ENCODE measurements at regions not wholly inside any gene's neighbourhood (a gene's known extent, or its start where the extent isn't known, plus 50 kb on each side); places are given as distances from the start of the nearest gene placed in this dataset.
"Not testable (repeated sequence)": the region's sequence is repeated elsewhere in the genome, so short reads cannot be mapped to it uniquely, and the experiment has no call there.

DNA sequence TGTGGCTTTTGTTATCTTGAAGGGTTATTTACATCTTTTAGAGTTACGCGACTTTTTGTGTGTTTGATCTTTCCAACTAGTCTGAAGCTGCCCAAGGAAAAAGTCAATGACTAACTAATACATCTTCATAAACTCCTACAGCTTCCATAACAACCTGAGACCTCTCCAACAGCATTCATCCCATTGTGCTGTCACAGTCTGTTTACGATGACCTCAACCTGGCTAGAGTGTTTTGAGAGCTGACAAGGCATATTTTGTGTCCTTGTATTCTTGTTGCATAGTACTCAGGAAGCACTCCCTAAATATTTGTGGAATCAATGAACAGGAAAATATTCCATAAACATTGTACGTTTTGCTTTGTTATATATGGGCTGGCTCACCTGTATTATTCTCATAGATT lies 140.2 kb upstream of the NBPF9 start:
- not testable (repeated sequence) for H3K27me3 ChIP-seq; H3K36me3 ChIP-seq; H3K4me1 ChIP-seq (ENCODE audit: control insufficient read depth in 1 of 2, insufficient read depth in 1 of 2, low read depth in 1 of 2, low read length in 1 of 2); H3K9me3 ChIP-seq; H3K4me3 ChIP-seq (ENCODE audit: low read depth in 1 of 2, low read length in 1 of 2); H3K27ac ChIP-seq

DNA sequence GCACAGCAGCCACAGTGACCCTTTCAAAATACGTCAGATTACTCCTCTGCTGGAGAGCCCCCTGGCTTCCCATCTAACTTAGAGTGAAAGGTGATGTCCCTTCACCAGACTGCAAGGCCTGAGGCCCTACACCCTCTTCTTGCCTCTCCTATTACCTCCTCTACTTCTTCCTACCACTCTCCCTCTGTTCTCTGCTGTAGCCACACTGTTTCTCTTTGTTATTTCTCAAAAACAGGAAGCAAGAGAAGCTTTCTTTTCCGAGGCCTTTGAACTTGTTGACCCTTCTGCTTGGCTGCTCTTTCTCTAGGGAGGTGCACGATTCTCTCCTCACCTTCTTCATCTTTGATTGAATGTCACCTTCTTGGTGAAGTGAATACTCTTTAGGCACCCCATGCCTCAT lies 141.3 kb upstream of the NBPF9 start:
- H3K27me3 ChIP-seq; H3K4me3 ChIP-seq (ENCODE audit: low read depth in 1 of 2, low read length in 1 of 2); H3K4me1 ChIP-seq (ENCODE audit: control insufficient read depth in 1 of 2, insufficient read depth in 1 of 2, low read depth in 1 of 2, low read length in 1 of 2); H3K36me3 ChIP-seq; H3K27ac ChIP-seq; H3K9me3 ChIP-seq: not testable (repeated sequence)

- H3K4me3 ChIP-seq (ENCODE audit: low read depth in 1 of 2, low read length in 1 of 2); H3K4me1 ChIP-seq (ENCODE audit: control insufficient read depth in 1 of 2, insufficient read depth in 1 of 2, low read depth in 1 of 2, low read length in 1 of 2); H3K27ac ChIP-seq; H3K36me3 ChIP-seq; H3K9me3 ChIP-seq; H3K27me3 ChIP-seq: not testable (repeated sequence)
These were observed 142.9 kb upstream of the NBPF9 start for GRCh38 chr1:149246212-149246611.

DNA sequence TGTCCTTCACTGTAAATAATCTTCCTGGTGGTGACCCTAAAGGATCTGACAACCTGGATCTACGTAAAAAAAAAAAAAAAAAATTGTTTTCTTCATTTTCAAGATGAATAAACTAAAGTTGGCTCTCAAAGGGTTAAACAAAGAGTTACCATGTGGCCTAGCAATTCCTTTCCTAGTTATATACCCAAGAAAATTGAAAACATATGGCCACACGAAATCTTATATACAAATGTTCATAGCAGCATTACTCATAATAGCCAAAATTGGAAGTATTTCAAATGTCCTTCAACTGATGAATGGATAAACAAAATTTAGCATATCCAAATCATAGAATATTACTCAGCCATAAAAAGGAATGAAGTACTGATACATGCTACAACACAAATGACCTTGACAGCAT lies 145.3 kb upstream of the NBPF9 start:
- H3K27ac ChIP-seq; H3K9me3 ChIP-seq; H3K4me1 ChIP-seq (ENCODE audit: control insufficient read depth in 1 of 2, insufficient read depth in 1 of 2, low read depth in 1 of 2, low read length in 1 of 2); H3K36me3 ChIP-seq; H3K4me3 ChIP-seq (ENCODE audit: low read depth in 1 of 2, low read length in 1 of 2); H3K27me3 ChIP-seq: not testable (repeated sequence)

DNA sequence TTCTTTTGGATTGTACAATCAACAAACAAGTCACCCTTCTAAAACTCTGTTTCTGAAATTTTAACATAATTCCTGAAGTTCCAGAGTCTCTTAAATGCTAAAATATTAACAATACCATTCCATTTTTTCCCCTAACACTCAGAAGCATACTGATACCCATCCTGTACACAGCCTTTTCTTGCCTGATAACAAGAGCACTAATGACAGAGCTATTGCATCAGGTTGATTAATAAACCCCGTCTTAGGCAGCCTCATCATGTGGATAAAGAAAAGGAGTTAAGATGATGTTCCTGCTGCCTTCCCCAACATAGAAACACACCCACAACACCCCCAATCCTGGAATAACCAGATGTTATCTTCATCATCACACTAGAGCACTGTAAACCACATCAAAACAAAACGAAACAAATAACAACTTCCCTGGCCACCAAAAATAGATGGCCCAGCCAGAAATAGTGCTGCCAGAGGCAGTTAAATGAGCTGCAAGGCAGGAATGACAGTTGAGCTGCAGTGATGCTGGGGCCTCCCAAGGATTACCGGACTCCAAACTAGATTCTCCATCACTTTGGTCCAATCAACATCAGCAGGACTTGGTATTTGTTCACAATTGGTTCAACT lies 146.6 kb upstream of the NBPF9 start:
- H3K4me1 ChIP-seq (ENCODE audit: control insufficient read depth in 1 of 2, insufficient read depth in 1 of 2, low read depth in 1 of 2, low read length in 1 of 2); H3K4me3 ChIP-seq (ENCODE audit: low read depth in 1 of 2, low read length in 1 of 2); H3K36me3 ChIP-seq: not testable (repeated sequence)

DNA sequence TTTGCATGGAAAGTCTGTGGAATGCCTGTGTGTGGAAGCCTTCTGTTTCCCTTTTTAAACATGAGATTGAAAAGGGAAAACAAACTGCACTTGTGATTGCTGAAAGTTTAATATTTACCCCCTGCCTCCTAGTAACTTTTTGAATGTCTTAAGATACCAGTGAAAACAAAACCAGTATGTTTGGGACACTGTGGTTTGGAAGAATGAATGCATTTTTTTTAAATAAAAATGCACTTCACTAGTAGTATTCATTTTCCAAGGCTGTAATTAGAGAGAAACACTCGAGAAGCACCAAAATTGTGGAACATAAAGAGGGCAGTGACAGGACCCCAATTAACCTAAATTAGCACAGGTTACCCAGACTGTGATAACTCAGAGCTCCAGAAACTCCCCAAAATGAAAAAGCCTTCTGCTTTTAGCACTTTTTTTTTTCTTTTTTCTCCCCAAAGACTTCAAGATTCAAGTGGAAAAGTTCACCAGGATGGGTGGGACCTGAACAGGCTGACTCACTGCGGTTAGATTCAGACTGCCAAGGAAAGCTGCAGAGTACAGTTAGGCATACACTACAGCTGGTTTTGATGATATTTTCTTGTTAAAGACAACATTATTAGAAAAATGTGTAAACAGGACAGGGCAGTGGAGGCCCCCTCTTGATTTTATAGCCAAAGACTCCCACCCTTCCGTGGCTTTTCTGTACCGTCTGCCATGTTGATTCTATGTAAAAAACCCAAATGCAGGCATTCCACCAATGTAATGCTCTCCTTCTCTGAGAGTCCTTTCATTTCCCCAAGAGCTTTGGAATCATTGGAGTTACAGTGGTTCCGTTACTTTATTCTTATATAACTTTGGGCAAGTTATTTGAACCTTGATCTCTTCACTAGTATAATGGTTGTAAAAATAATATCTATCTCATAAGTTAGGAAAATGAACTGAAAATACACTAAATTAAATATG lies 151.8 kb upstream of the NBPF9 start:
- H3K4me1 ChIP-seq (ENCODE audit: control insufficient read depth in 1 of 2, insufficient read depth in 1 of 2, low read depth in 1 of 2, low read length in 1 of 2); H3K27me3 ChIP-seq; H3K4me3 ChIP-seq (ENCODE audit: low read depth in 1 of 2, low read length in 1 of 2); H3K27ac ChIP-seq; H3K36me3 ChIP-seq; H3K9me3 ChIP-seq: not testable (repeated sequence)

More for the DNA sequence above, 146.6 kb upstream of the NBPF9 start:
- H3K9me3 ChIP-seq, H3K27me3 ChIP-seq, H3K27ac ChIP-seq: not testable (repeated sequence)

DNA sequence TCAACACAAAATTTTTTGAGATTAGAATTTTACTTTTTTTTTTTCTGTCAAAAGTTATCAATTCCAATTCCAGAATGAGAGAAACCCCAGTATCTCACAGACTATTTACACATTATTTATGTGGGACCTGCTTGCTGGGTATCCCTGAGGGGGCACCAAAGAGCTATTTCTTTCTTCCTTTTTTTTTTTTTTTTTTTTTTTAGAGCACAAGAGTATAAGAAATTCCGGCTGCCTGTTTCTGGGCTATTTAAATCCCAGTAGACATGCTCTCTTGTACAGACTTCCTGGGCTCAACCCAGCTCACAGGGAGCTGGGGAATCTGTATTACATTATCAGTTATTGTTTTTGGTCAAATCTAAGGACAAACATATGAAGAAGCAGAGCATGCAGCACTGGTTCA lies 156.9 kb upstream of the NBPF9 start:
- not testable (repeated sequence) for H3K9me3 ChIP-seq; H3K4me3 ChIP-seq (ENCODE audit: low read depth in 1 of 2, low read length in 1 of 2); H3K27me3 ChIP-seq; H3K4me1 ChIP-seq (ENCODE audit: control insufficient read depth in 1 of 2, insufficient read depth in 1 of 2, low read depth in 1 of 2, low read length in 1 of 2); H3K27ac ChIP-seq; H3K36me3 ChIP-seq

DNA sequence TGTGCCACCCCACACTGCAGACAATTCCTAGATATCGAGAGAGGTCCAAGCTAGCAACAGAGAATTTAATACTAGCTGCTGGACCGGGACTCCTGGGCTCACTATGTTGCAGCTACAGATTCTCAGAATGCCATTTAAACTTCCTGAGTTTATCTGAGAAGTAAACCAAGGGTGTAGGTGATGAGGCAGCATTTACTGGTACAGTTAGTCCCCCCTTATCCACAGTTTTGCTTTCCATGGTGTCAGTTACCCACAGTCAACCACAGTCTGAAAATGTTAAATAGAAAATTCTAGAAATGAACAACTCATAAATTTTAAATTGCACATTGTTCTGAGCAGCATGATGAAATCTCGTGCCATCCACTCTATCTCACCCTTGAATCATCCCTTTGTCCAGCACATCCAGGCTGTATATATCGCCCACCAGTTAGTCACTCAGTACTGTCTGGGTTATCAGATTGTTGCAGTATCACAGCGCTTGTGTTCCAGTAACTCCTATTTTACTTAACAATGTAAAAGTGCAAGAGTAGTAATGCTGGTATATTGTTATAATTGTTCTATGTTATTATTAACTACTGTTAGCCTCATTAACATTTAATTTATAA lies 157.5 kb upstream of the NBPF9 start:
- H3K27ac ChIP-seq; H3K9me3 ChIP-seq; H3K27me3 ChIP-seq; H3K36me3 ChIP-seq; H3K4me1 ChIP-seq (ENCODE audit: control insufficient read depth in 1 of 2, insufficient read depth in 1 of 2, low read depth in 1 of 2, low read length in 1 of 2); H3K4me3 ChIP-seq (ENCODE audit: low read depth in 1 of 2, low read length in 1 of 2): not testable (repeated sequence)

- not testable (repeated sequence) for H3K27me3 ChIP-seq; H3K36me3 ChIP-seq; H3K27ac ChIP-seq; H3K9me3 ChIP-seq; H3K4me1 ChIP-seq (ENCODE audit: control insufficient read depth in 1 of 2, insufficient read depth in 1 of 2, low read depth in 1 of 2, low read length in 1 of 2); H3K4me3 ChIP-seq (ENCODE audit: low read depth in 1 of 2, low read length in 1 of 2)
These were observed 163.9 kb upstream of the NBPF9 start for GRCh38 chr1:149267287-149267686.

DNA sequence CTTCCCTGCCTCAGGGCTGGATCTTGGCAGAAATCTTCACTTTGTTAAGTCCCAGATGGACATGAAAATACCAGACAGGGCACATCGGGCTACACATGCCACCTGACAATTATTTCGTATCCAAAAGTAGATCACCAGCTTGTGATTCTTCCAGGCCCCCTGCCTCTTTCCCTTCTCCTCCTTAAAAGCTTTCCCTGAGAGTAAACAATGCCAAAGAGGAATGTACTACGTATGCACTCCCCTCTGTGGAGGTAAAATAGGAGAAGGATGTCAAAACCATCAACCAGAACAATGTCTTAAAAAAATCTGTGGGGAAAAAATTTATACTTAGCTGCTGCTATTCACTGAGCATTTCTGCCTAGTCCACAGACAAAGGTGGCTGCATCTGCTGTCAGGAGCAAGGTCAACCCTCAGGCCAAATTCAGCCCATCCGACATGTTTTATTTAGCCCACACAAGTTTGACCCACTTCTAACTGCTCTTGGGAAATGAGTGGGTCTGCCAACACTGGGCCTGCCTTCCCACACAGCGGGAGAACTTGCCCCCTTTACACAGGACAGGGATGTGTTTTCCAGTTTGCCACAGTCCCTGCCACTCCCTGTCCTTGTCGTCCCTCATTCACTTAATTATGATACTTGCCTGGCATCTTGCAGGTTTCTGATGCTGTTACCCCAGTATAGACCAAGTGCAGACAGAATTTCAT lies 165.8 kb upstream of the NBPF9 start:
- H3K27ac ChIP-seq; H3K4me3 ChIP-seq (ENCODE audit: low read depth in 1 of 2, low read length in 1 of 2); H3K27me3 ChIP-seq; H3K4me1 ChIP-seq (ENCODE audit: control insufficient read depth in 1 of 2, insufficient read depth in 1 of 2, low read depth in 1 of 2, low read length in 1 of 2); H3K9me3 ChIP-seq; H3K36me3 ChIP-seq: not testable (repeated sequence)

DNA sequence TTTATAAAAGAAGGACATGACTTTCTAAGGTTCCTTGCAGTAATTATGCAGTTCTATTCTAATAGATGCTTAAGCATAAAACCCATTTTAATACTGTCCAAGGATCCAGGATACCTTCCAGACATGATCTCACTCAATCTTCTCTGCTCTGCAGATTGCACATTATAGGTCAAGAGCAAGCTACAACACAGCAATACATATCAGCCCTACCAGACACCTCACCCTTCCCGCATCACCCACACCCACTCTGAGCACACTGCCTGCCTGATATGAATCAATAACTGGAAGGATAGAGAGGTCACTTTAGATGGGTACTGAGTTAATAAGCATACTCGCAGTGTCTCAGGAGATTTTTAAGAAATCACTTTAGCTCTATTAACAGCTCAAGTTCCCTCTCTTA lies 166.5 kb upstream of the NBPF9 start:
- H3K36me3 ChIP-seq; H3K4me1 ChIP-seq (ENCODE audit: control insufficient read depth in 1 of 2, insufficient read depth in 1 of 2, low read depth in 1 of 2, low read length in 1 of 2); H3K27me3 ChIP-seq; H3K27ac ChIP-seq; H3K4me3 ChIP-seq (ENCODE audit: low read depth in 1 of 2, low read length in 1 of 2); H3K9me3 ChIP-seq: not testable (repeated sequence)

GRCh38 chr1:149274493-149274892 lies 171.1 kb upstream of the NBPF9 start:
- not testable (repeated sequence) for H3K4me1 ChIP-seq (ENCODE audit: control insufficient read depth in 1 of 2, insufficient read depth in 1 of 2, low read depth in 1 of 2, low read length in 1 of 2); H3K27ac ChIP-seq; H3K9me3 ChIP-seq; H3K27me3 ChIP-seq; H3K4me3 ChIP-seq (ENCODE audit: low read depth in 1 of 2, low read length in 1 of 2); H3K36me3 ChIP-seq

DNA sequence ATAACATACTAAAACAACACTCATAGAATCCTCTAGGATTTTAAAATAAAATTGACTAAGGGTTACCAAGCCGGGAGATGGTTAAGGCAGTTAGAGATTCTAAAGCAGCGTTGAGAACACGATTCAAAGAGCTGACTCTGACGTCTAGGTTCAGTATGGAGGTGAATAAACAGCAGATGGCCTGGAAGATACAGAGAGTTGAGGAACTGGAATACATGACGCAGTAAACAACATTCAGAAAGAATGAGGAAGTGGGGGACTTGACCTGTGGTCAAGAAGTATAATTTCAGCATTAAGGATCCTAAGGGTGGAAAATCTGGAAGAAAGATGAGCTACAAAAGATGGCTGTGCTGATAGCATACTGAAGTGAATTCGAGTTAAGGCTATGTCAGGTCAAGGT lies 172.5 kb upstream of the NBPF9 start:
- H3K4me1 ChIP-seq (ENCODE audit: control insufficient read depth in 1 of 2, insufficient read depth in 1 of 2, low read depth in 1 of 2, low read length in 1 of 2); H3K27me3 ChIP-seq; H3K27ac ChIP-seq; H3K9me3 ChIP-seq; H3K36me3 ChIP-seq; H3K4me3 ChIP-seq (ENCODE audit: low read depth in 1 of 2, low read length in 1 of 2): not testable (repeated sequence)

All from neutrophil (primary cell).